NCI-H460 (cell line): ENCODE measurements at regions not wholly inside any gene's neighbourhood (a gene's known extent, or its start where the extent isn't known, plus 50 kb on each side); places are given as distances from the start of the nearest gene placed in this dataset.

Source experiments
- DNase-seq: peaks from one replicate; pipeline ENCODE4 v3.0.0-alpha.2; 2016; ENCODE audit warnings: low read depth; ENCODE audit errors: extremely low read depth

DNA sequence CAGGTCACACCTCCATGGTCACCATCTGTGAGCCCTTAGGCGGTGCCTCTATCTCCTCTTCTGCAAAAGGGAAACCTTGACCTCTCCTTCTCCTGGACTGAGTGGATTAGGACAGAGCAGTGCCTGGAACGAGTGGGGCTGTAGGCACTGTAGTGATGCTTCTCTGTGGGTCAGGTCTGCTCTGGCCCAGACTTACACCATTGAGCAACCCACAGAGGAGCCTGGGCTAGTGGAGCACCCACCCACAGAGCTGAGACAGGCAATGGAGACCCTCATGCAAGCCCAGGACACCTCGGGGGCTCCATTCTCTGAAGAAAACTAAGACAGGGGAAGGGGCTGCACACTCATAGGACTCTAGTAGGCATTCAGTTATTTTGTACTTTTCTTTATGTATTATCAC is 400.6 kb downstream of the GADD45G start:
- no peak for DNase-seq

DNA sequence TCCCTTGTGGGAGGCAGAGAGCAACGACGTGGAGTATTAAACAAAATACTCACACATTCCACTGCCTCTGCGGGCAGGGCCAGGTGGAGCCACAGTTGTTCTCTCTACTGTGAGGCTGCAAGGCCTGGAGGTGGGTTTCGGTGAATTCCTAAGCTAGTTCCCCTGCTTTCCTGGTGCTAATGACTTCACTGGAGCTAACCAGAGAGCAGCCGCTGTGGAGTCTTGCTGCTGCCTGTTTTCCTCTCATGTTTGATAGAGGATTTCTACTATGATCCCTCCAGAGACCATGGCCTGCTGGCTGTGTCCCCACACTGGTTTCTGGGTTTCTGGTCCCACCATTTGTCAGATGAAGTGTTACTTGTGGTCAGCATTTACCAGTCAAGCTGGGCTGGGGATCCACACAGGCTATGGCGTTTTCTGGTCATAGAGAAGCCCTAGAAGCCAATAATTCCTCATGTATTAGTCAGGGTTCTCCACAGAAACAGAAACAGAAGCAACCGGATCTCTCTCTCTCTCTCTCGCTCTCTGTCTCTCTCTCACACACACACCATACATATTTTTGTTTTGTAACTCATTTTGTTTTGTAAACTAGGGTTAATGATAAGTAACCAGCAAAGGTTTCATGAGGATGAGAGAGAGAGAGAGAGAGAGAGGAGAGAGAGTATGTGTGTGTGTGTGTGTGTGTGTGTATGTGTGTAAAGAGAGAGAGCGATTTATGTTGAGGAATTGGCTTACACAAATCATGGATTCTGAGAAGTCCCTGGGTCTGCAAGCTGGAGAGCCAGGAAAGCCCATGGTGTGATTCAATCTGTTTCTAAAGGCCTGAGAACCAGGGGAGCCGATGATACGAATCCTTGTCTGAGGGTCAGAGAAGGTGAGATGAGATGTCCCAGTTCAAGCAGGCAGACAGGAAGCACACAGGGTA is 403.0 kb downstream of the GADD45G start:
- DNase-seq = no peak

DNA sequence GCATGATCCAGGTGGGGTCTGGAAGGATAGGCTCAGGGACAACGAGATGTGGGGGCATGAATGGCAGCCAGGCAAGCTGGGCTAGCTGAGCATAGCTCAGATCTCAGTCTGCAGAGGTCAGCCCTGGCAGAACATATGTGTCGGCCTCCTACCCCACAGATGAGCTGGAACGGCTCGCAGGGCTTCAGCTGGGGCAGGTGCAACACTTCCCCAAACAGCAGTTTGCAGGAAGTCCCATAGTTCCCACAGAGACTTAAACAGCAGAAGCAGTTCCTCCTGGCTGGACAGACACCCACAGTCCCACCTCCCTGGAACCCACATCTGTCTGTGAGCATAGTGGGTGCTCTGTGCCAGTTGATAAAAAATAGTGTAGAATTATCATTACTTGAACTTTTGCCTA is 404.6 kb downstream of the GADD45G start:
- no peak for DNase-seq

DNA sequence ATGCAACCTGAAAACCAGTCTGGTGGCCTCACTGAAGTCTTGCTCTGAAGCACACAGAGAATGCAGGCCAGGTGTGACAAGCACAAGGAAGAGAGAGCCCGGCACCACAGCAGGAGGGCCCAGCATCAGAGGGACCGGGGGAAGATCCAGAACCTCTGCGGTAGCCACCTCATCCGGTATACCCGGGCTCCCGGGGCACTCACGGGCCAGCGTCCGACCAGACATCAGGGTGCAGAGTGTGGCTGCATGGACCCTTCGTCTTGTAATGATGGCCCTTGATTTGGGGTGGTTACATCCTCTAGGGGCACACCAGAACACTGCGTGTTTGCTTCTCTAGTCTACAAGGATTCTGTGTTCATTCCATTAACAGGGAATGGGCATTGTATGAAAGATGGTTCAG is 406.0 kb downstream of the GADD45G start:
- no peak for DNase-seq

DNA sequence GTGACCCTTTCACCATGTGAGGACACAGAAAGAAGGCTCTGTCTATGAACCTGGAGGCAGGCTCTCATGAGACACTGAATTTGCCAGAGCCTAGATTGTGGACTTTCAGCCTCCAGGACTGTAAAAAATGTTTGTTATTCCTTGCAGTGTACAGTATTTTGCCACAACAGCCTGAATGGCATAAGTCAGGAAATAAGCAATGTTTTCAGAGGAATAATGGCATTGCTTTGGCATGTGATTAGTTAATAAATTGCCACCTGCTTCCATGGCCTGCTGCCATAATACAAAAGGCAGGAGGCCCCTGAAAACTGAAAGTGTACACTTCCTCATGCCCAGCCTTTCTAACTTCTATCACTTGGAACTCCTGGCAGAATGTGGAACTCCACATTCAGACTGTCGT is 408.1 kb downstream of the GADD45G start:
- no peak for DNase-seq

DNA sequence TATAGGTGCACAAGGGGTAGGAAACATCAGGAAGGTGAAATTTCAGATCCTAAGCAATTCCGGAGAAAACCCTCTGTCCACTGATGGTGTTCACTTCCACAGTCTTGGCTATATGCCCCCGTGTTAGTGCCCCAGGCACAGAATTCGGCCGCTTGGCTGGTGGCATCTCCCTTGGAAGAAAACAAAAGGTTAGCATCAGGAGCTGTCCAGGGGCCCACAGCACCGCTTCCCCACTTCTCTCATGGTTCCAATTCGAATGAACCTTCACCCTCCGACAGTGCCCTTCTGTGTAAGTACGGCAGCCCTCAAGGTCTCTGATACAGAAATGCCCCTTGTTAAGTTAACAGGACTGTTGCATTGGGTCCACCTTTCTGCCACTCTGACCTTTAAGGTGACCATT is 409.0 kb downstream of the GADD45G start:
- no peak for DNase-seq

DNA sequence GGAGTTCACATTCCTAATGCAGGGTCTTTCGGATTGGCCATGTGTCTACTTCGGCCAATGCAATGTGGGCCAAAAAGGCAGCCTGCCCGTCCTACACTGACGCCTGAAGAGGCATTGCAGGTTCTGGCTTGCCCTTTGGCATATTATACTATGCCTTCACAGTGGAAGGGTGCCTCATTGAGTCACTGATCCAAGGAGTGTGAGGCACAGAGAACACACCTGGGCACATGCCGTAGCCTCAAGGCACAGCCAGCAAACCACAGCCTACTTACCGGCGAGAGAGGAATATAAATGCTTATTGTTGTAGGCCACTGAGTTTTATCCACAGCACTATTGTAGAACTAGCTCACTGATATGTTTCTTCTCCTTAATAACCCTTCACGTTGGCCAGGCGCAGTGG is 409.6 kb downstream of the GADD45G start:
- no peak for DNase-seq

DNA sequence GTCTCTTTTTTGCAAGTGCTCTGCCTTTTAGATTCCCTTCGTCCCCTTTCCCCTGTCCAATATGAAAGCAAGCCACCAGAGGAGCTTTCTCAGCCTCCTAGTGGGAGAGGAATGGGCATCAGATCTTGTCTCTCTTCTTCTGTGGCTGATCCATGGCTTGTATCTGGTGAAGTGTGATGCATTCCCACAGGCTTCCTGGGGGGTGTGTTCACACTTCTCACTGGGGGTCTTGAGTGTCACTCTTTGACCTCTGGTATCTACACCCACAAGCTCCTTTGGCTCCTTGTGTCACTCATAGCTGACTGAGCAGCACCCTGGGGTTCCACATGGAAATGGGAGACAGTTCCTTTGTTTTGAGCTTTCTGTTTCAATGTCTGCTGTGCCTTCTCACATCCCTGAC is 411.5 kb downstream of the GADD45G start:
- no peak for DNase-seq

DNA sequence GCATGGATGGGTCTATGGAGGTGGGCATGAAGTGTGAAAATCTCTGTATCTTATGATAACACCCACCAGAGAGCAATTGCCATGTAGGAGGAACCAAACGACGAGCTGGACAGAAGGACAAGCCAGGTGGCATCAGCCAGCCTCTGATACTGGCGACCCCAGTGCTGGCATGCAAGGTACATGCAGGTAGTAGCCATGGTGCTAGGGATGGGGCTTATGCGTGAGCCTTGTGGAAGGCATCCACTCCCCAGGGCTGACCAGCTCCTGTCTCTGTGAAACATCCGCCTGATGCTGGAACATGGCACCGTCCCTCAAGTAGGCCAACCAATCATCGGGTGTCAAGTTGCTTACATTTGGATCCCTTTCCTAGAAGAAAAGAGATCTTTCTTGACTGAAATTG is 412.9 kb downstream of the GADD45G start:
- DNase-seq = no peak

DNA sequence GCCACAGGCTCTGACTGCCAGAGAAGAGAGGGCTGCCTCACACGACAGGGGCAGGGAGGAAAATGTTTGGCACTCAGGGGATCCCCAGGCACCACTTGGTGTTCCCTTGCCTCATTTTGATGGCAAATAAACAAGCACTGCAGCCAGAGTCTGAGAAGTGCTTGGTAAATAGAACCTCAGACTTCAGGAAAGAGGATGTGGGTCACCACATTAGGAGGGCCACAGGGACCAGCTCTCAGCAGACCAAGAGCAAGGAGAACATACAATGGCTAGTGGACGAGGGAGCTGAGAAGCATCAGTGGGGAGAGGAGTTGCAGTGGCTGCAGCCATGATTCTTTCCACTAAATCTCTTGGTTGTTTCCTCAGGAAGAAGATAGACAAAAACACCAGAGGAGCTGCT is 413.9 kb downstream of the GADD45G start:
- no peak for DNase-seq

DNA sequence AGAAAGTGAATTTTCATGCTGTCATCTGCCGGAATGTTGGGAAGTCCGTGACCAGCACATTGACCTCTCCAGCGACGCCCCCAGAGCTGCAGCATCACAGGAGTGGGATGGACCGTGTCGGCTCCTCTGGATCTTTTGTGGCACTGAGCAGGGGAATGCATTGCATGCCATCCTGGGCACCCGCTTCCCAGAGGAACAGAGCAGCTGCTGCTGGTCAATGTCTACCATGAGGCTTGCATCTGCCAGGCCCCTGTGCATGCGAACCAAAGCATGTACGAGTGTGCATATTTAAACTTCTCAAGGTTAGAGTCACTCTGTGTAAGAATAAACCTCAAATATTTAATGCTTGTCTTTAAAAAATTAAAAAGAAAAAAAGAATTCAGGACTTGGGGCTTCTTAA is 414.8 kb downstream of the GADD45G start:
- DNase-seq = no peak

DNA sequence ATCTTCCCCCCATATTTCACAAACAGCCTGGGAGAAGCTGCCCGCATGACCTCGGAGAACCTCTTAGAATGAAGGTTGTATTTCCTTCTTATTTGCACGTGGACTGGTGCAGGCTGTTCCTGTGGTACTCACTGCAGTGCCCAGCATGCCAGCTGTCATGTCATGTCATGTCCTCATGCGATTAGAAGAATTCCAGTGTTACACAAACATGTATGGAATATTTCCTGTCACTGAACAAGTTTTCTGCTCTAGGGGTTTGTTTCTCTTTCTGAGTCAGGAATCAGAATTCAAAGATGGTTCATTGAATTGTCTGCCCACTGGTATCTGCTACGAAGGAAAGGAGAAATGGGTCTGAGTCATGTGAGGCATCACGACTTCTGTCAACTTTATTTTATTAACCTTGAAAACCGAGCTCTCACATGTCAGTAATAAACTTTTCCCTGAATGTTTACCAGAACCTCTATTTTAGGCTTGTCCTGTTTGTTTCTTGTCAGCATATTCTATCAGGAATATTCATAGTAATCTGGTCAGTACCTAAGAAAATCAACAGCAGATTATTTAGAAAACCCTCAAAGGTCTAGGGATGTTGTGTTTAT is 415.6 kb downstream of the GADD45G start:
- DNase-seq = no peak

DNA sequence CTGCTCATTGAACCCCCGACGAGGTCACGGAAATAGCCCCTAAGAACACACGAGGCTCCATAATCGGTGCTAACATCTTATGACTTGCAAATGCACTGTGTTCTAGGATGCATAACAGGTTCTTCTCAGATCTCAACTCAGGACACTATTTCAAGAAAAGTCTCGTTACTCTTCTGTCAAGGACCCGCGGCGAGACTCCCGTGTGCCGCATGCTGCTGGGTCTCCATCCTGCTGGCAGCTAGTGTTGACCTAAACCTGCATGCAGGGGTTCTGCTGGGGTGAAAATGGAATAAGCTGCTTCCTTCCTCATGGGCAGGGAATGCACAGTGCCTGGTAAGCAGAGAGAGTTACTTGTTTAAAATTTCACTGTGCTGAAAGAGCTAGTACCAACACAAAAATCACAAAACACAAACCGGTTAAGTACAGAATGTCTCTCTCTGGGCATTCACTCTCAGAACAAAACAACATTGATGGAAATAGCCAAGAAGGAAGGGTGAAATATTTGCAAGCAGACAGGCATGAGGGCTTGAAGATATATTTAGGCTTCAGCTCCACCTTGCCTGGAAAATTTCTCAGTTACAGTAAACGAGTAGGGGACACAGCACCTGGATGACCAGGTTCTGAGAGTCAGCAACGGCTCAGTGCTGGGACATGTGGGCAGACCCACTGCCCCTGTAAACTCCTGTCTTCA is 416.5 kb downstream of the GADD45G start:
- no peak for DNase-seq

DNA sequence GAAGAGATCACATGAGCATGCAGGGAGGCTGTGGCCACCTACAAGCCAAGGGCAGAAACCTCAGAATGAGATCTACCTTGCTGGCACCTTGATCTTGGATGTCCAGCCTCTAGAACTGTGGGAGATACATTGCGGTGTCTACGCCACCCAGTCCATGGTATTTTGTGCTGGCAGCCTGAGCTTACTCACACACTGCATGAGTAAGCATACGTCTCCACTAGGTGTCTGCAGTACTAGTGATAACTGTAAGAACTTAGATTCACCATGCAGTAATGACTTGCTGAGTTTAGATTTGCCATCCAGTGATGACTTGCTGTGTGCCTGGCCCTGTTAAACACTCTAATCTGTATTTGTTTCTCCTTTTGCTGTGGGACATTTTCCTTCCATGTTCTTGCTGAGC is 417.7 kb downstream of the GADD45G start:
- no peak for DNase-seq

DNA sequence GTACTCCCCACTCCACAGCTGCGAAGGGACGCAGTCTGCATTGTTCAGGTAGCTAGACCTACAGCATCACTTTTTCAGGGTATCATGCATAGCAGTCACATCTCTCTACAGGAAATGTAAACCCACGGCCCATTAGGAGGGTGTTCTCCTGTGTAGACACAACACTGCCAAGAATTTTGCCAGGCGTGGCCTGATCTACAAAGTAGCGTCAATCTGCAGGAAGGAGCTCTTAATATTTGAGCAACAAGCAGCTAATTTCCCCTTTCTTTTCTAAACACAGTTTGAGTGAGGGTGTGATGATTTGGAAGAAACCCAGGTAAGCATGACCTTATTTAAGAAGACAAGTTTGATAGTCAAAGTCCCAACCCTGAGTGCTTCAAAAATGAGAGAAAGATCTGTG is 419.0 kb downstream of the GADD45G start:
- DNase-seq = no peak

DNA sequence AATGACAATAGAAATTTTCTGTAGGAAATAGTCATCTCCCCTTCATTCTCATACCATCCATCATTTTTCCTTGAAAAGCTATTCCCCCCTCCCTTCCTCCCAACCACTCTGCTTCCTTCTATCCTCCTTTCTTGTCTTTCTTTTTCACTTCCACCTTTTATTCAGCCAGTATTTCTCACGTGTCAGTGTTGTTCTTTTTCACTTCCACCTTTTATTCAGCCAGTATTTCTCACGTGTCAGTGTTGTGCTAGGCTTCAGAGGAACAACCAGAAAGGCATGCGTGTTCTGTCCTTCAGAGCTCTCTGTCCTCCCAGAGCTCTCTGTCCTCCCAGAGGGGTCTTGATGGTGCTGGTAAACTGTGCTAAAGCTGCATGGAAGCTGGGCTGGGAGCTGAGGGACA is 419.6 kb downstream of the GADD45G start:
- DNase-seq = no peak

DNA sequence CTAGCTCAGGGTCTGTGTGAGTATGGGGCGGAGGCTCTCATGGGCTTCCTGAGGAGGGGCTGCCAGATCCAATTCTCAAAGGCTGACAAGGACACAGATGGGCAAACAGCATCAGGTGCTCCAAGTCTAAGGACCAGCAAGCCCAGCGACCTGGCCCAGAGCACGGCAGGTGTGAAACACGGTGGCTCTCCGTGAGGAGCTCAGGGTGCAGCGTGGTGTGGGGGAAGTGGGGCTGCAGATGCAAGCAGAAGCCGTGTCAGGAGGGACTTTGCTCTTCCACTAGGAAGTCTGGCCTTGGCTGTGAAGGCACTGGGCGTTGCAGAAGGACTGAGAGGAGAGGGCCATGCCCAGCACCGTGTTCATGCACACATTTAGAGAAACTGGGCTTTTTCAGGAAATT is 420.0 kb downstream of the GADD45G start:
- DNase-seq = no peak

DNA sequence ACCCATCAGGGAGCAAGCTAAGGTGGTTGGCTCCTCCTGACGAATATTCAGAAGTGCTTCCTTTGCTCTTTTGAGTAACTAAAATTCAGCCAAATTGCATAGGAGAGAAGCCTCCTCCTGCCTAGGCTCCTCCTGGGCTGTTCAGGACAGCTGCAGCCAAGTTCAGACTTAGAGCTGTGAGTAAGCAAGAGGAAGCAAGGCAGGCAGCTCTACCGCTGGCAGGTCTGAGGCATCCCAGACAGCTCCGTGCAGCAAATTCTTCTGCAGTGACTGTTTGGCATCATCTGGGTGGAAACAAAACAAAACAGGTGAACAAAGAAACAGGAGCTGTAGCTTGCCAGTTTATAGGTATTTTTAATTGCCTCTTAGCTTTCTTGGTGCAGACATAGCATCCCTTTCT is 421.0 kb downstream of the GADD45G start:
- DNase-seq = no peak

DNA sequence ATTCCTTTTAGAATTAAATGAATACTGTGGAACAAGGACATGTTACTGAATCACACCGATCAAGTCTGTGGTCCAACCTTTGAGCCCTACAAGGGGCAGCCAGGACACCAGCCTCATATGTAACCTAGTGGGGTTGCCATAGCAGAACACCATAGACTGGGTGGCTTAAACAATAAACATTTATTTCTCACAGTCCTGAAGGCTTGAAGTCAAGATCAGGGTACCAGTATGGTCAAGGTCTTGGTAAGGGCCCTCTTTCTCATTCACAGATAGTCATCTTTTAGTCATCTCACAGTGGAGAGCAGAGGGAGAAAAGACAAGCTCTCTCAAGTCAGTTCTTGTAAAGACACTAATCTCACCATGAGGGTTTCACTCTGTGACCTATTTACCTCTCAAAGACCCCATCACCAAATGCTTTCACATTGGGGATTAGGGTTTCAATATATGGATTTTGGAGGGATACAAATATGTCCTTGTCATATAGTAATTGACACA is 422.5 kb downstream of the GADD45G start:
- DNase-seq = no peak

DNA sequence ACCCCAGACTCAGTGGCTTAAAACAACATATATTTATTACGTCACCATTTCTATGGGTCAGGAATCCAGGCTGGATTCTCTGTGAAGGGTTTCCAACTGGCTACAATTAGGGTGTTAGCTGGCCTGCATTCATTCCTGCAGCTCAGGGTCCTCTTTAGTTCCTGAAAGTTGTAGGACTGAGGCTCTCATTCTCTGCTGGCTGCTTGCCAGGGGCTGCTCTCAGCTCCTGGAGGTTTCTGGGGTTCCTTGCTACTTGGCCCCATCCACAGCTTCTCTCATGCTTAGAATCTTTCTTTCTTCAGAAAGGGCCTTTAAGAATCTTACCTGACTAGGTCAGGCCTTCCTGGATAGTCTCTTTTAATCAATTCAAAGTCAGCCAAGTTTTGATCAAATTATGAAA is 424.6 kb downstream of the GADD45G start:
- no peak for DNase-seq

DNA sequence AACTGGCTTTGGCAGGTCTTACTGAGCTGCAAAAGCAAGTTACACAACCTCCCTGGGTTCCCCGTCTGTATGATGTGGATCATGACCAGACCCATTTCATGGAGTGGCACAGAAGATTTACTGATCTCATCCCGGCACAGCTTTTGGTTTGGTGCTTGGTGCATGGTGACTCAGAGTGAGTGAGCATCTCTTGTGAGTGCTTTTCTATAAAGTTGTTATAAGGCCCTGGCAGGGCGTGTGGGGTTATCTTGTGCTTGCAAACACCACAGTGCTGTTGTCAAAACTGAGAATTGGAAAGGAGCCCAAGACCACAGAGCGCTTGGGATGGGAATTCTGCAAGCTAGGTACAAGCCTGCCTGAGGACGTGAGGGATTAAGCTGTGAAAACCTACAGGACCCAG is 425.2 kb downstream of the GADD45G start:
- DNase-seq = no peak
